Erythroblast (primary cell): ENCODE measurements at regions not wholly inside any gene's neighbourhood (a gene's known extent, or its start where the extent isn't known, plus 50 kb on each side); places are given as distances from the start of the nearest gene placed in this dataset.

ENCODE experiments used
- GATA1 ChIP-seq: IDR thresholded peaks from 2 replicates; pipeline ENCODE4 v1.6.1; 2011; ENCODE audit warnings: low read depth, mild to moderate bottlenecking, control low read depth, low read length, moderate library complexity
- POLR2A ChIP-seq: IDR thresholded peaks from 2 replicates; pipeline ENCODE4 v1.6.1; 2011; ENCODE audit warnings: mild to moderate bottlenecking, low read length

DNA sequence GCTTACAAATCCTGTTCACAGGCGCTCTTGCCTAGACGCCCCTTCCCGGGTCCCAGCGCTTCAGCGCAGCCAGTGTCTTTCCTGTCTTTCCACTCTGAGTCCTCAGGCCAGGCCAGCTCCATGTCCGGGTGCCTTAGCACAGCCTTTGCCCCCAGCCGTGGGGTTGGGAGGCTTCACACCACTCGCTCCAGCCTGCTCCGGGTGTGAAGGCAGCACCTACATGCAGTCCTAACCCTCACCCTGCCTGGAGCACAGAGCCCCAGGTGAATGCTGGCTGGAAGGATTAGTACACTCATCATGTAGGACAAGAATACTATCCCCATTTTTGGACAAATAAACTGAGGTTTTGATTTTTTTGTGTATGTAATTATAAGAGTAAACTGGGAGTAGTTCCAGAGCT lies 81.7 kb upstream of the TMEM72 start:
- TF ChIP-seq POLR2A = no peak
- TF ChIP-seq GATA1 = no peak
